ENCODE measurements at regions not wholly inside any gene's neighbourhood (a gene's known extent, or its start where the extent isn't known, plus 50 kb on each side); places are given as distances from the start of the nearest gene placed in this dataset.
"Not testable (repeated sequence)": the region's sequence is repeated elsewhere in the genome, so short reads cannot be mapped to it uniquely, and the experiment has no call there.

GRCh38 chr12:60535363-60535762, 939.5 kb downstream of the SLC16A7 start:
- DNase-seq, result no peak

GRCh38 chr12:60539592-60539991, 943.8 kb downstream of the SLC16A7 start:
- no peak for DNase-seq

- DNase-seq, result no peak
These were observed 973.1 kb downstream of the SLC16A7 start for GRCh38 chr12:60568914-60569313.

- no peak for DNase-seq
These were observed 981.8 kb downstream of the SLC16A7 start for GRCh38 chr12:60577607-60578006.

GRCh38 chr12:60587664-60588063, 991.8 kb downstream of the SLC16A7 start:
- DNase-seq, result not testable (repeated sequence)

- no peak for DNase-seq
These were observed 998.3 kb downstream of the SLC16A7 start for GRCh38 chr12:60594035-60594711.

- DNase-seq, result no peak
These were observed 1006.8 kb downstream of the SLC16A7 start for GRCh38 chr12:60602601-60603000.

GRCh38 chr12:60603475-60603874, 1007.6 kb downstream of the SLC16A7 start:
- not testable (repeated sequence) for DNase-seq

GRCh38 chr12:60616400-60616799, 1020.6 kb downstream of the SLC16A7 start:
- no peak for DNase-seq

- DNase-seq, result no peak
These were observed 1035.0 kb downstream of the SLC16A7 start for GRCh38 chr12:60630796-60631195.

- no peak for DNase-seq
These were observed 1048.2 kb downstream of the SLC16A7 start for GRCh38 chr12:60644076-60644475.

- DNase-seq, result no peak
These were observed 1071.1 kb downstream of the SLC16A7 start for GRCh38 chr12:60666895-60667294.

GRCh38 chr12:60672949-60673348, 1077.1 kb downstream of the SLC16A7 start:
- DNase-seq, result no peak

GRCh38 chr12:60684988-60685655, 1089.3 kb downstream of the SLC16A7 start:
- no peak for DNase-seq

GRCh38 chr12:60689137-60689536, 1093.3 kb downstream of the SLC16A7 start:
- DNase-seq, result no peak

- DNase-seq, result no peak
These were observed 1097.3 kb downstream of the SLC16A7 start for GRCh38 chr12:60693019-60693626.

GRCh38 chr12:60704171-60704914, 1108.5 kb downstream of the SLC16A7 start:
- no peak for DNase-seq

- DNase-seq, result no peak
These were observed 1114.4 kb downstream of the SLC16A7 start for GRCh38 chr12:60710246-60710645.

- DNase-seq, result no peak
These were observed 1118.5 kb downstream of the SLC16A7 start for GRCh38 chr12:60714141-60714900.

- DNase-seq, result no peak
These were observed 1128.6 kb downstream of the SLC16A7 start for GRCh38 chr12:60724475-60724874.

GRCh38 chr12:60724984-60725383, 1129.2 kb downstream of the SLC16A7 start:
- no peak for DNase-seq

GRCh38 chr12:60752589-60752988, 1156.8 kb downstream of the SLC16A7 start:
- no peak for DNase-seq
